ENCODE measurements at regions not wholly inside any gene's neighbourhood (a gene's known extent, or its start where the extent isn't known, plus 50 kb on each side); places are given as distances from the start of the nearest gene placed in this dataset.
"Not testable (repeated sequence)": the region's sequence is repeated elsewhere in the genome, so short reads cannot be mapped to it uniquely, and the experiment has no call there.

DNA sequence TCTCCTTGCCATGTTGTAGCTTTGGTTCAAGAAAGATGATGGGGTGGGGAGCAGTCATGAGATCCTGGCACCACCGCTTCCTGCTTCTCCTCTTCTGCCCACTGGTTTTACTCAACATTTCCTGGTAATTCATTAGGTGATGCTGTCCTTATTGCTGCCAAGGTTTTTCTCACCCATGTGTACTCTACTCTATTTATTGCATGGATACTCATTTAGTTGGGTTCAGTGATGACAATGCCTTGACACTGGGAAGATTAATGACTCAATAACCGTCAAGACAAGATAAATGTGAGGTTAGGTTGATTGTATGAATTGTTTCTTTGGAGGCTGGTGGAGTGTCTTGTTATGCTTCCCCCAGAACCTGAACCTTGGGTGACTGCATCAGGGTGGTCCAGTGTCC is 484.2 kb downstream of the SIPA1L2 start:
- BruUV-seq (replicated peaks), result no TSS peak
- Mint-ChIP-seq H3K4me3 (ENCODE audit: unreplicated experiment) (no peak overlapping the region), H3K4me1 (ENCODE audit: insufficient read depth, unreplicated experiment) (peaks cover 37% of the 10 kb centered on the region), H3K36me3 (ENCODE audit: insufficient read depth, unreplicated experiment) (no peaks in the 10 kb centered on the region), H3K27me3 (ENCODE audit: insufficient read depth, unreplicated experiment) (no peaks in the 10 kb centered on the region), H3K9me3 (ENCODE audit: unreplicated experiment) (peaks cover 9% of the 10 kb centered on the region), H3K27ac (ENCODE audit: low read depth, unreplicated experiment) (no peak overlapping the region)
- no peak for DNase-seq (ENCODE audit: unreplicated experiment)
- ChIA-PET POLR2A (no interaction called here), CTCF (no interaction called here)
- intact Hi-C loops (cut with micrococcal nuclease), result no loop called here
- TF ChIP-seq, protein P1, sequence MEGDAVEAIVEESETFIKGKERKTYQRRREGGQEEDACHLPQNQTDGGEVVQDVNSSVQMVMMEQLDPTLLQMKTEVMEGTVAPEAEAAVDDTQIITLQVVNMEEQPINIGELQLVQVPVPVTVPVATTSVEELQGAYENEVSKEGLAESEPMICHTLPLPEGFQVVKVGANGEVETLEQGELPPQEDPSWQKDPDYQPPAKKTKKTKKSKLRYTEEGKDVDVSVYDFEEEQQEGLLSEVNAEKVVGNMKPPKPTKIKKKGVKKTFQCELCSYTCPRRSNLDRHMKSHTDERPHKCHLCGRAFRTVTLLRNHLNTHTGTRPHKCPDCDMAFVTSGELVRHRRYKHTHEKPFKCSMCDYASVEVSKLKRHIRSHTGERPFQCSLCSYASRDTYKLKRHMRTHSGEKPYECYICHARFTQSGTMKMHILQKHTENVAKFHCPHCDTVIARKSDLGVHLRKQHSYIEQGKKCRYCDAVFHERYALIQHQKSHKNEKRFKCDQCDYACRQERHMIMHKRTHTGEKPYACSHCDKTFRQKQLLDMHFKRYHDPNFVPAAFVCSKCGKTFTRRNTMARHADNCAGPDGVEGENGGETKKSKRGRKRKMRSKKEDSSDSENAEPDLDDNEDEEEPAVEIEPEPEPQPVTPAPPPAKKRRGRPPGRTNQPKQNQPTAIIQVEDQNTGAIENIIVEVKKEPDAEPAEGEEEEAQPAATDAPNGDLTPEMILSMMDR (IDR thresholded peaks at IDR 0.05; ENCODE audit: unreplicated experiment), result no peak

DNA sequence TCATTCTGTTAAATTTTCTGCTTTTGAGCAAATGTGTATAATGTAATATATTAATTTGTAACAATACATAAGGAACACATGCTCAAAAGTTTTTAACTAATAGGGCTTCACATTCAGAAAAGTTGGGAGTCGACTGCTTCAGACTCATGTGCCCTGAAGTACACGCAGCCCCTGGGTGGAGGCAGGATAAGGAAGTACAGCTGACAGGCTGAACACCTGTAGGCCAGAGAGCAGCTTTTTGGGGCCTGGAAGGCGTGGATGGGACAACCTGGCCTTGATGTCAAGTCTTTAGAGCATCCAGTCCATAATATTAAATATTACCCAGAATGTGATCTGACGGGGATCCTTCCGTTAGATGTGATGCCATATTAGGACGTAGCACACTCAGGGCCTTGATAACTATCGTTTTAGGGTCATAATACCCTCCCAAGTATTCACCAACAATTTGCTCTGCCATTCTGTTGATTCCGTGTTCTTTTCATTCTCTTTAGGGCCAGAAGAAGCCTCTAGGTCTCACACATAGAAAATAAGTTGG is 485.2 kb downstream of the SIPA1L2 start:
- H3K36me3 Mint-ChIP-seq (ENCODE audit: insufficient read depth, unreplicated experiment), result no peaks in the 10 kb centered on the region

DNA sequence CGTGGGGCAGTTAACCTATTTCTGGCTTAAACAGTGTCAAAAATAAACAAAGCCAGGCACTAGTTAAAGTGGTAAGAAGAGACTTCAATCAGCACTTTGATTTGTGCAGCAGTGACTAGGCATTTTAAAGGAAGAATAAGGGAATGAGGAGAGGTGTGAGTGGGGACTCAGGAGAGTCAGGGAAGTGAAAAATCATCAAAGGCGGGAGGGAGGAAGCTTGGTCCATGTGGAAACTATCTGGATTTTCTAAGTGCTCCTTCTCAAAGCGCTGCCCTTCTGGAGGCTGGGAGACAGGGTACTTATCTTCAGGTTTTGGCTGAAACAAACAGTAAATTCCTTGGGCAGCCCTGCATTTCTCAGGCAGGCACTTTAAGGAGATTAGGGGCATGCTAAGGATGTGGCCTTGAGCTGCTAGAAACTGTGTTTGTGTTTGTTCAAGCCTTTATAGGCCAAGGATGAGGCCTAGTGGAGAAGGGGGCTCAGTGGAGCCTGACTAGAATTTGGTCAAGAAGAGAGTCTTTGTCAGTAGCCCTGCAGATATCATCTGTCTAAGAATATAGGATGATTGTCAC is 486.5 kb downstream of the SIPA1L2 start:
- POLR2A ChIA-PET, result interaction anchor here (0.6 to 2.9 kb wide), 7 partner anchors 12 to 367 kb away, joined by 3 to 31 read pairs (median 3); no protein-coding TSS in a partner anchor
- Mint-ChIP-seq H3K27me3 (ENCODE audit: insufficient read depth, unreplicated experiment) (no peaks in the 10 kb centered on the region), H3K27ac (ENCODE audit: low read depth, unreplicated experiment) (peak overlapping the region; percentile 82), H3K9me3 (ENCODE audit: unreplicated experiment) (peaks cover 9% of the 10 kb centered on the region), H3K36me3 (ENCODE audit: insufficient read depth, unreplicated experiment) (no peaks in the 10 kb centered on the region), H3K4me1 (ENCODE audit: insufficient read depth, unreplicated experiment) (peaks cover 28% of the 10 kb centered on the region), H3K4me3 (ENCODE audit: unreplicated experiment) (peak overlapping the region; percentile 36)
- DNase-seq (ENCODE audit: unreplicated experiment), result no peak
- TF ChIP-seq, protein P1 (IDR thresholded peaks at IDR 0.05; ENCODE audit: unreplicated experiment), result no peak
- no TSS peak for BruUV-seq (replicated peaks)
- CTCF ChIA-PET, result interaction anchor here (0.7 to 1.3 kb wide), 3 partner anchors 12 to 383 kb away, joined by 3 read pairs; no protein-coding TSS in a partner anchor
- intact Hi-C loops (cut with micrococcal nuclease), result no loop called here

More for the DNA sequence above, 485.2 kb downstream of the SIPA1L2 start:
- peaks cover 9% of the 10 kb centered on the region for H3K9me3 Mint-ChIP-seq (ENCODE audit: unreplicated experiment)
- no peak for DNase-seq (ENCODE audit: unreplicated experiment)
- no peaks in the 10 kb centered on the region for H3K27me3 Mint-ChIP-seq (ENCODE audit: insufficient read depth, unreplicated experiment)
- H3K4me1 Mint-ChIP-seq (ENCODE audit: insufficient read depth, unreplicated experiment), result peaks cover 33% of the 10 kb centered on the region
- peak overlapping the region; percentile 82 for H3K27ac Mint-ChIP-seq (ENCODE audit: low read depth, unreplicated experiment)
- intact Hi-C loops (cut with micrococcal nuclease), result no loop called here
- H3K4me3 Mint-ChIP-seq (ENCODE audit: unreplicated experiment), result no peak overlapping the region
- no TSS peak for BruUV-seq (replicated peaks)
- TF ChIP-seq, protein P1 (IDR thresholded peaks at IDR 0.05; ENCODE audit: unreplicated experiment), result no peak
- ChIA-PET CTCF (interaction anchor here (1.3 kb wide), 1 partner anchor 14 kb away, joined by 3 read pairs; no protein-coding TSS in a partner anchor), POLR2A (no interaction called here)

DNA sequence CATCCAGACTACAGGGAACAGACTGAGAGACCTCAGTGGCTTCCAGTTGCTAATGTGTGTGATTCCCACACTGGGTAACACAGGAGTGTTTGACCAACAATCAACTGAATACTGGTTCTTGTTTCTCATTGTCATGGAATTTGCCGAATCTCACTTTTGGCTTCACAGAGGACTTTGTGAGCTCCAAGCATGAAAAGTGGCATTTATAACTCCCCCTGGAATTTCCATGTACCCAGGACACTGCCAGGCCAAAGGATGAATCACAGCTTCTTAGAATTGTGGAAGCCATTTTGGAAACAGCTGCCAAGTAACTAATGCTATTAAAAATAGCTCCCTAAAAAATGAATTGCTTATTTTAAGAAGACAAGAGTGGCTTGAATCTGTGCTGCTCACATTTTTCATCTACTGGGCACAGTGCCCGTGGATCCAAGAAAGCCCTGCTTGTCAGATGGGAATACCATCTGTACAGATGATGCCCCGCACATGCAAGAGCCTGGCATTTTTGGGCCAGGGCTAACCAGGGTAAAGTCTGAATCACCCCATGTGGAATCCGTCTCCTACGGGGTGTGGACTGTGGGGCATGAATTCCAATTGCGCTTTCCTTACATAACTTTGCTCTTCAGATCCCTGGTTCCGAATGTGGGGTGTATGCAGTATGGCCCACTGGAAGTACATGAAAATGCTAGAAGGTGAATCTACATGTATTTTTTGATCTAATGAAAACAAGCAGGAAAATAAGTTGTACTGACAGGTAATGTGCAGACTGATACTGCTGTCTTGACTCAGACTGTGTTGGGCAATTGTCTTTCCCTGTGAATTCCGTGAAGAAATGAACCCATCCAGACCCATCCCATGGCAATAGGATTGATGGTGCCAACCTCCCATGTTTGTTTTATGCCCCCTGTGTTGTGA is 487.3 kb downstream of the SIPA1L2 start:
- intact Hi-C loops (cut with micrococcal nuclease), result loop anchor here (1.0 kb wide), 1 partner anchor 84 kb away; no protein-coding TSS in a partner anchor
- H3K27me3 Mint-ChIP-seq (ENCODE audit: insufficient read depth, unreplicated experiment), result no peaks in the 10 kb centered on the region
- H3K27ac Mint-ChIP-seq (ENCODE audit: low read depth, unreplicated experiment), result peak overlapping the region; percentile 82

DNA sequence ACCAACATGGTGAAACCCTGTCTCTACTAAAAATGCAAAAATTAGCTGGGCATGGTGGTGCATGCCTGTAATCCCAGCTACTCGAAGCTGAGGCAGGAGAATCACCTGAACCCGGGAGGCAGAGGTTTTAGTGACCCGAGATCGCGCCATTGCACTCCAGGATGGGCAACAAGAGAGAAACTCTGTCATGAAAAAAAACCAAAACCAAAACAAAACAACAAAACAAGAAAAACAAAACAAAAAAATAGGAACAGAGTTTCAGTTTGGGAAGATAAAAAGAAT is 488.8 kb downstream of the SIPA1L2 start:
- H3K4me3 Mint-ChIP-seq (ENCODE audit: unreplicated experiment); DNase-seq (ENCODE audit: unreplicated experiment); intact Hi-C loops (cut with micrococcal nuclease); H3K9me3 Mint-ChIP-seq (ENCODE audit: unreplicated experiment); H3K36me3 Mint-ChIP-seq (ENCODE audit: insufficient read depth, unreplicated experiment); H3K27me3 Mint-ChIP-seq (ENCODE audit: insufficient read depth, unreplicated experiment); BruUV-seq (replicated peaks): not testable (repeated sequence)
- ChIA-PET POLR2A (interaction anchor here (2.9 kb wide), 1 partner anchor 10 kb away, joined by 31 read pairs; no protein-coding TSS in a partner anchor), CTCF (interaction anchor here (0.6 kb wide), 1 partner anchor 81 kb away, joined by 4 read pairs; no protein-coding TSS in a partner anchor)
- Mint-ChIP-seq H3K4me1 (ENCODE audit: insufficient read depth, unreplicated experiment) (peaks cover 28% of the 10 kb centered on the region), H3K27ac (ENCODE audit: low read depth, unreplicated experiment) (peak overlapping the region; percentile 82)

More for the DNA sequence above, 487.3 kb downstream of the SIPA1L2 start:
- Mint-ChIP-seq H3K36me3 (ENCODE audit: insufficient read depth, unreplicated experiment) (no peaks in the 10 kb centered on the region), H3K4me3 (ENCODE audit: unreplicated experiment) (peak overlapping the region; percentile 36), H3K9me3 (ENCODE audit: unreplicated experiment) (peaks cover 9% of the 10 kb centered on the region), H3K4me1 (ENCODE audit: insufficient read depth, unreplicated experiment) (peaks cover 28% of the 10 kb centered on the region)
- DNase-seq (ENCODE audit: unreplicated experiment), result peak; percentile 98
- POLR2A ChIA-PET, result interaction anchor here (0.6 to 2.9 kb wide), 21 partner anchors 10 to 908 kb away, joined by 3 to 31 read pairs (median 4); no protein-coding TSS in a partner anchor
- TF ChIP-seq, protein P1 (IDR thresholded peaks at IDR 0.05; ENCODE audit: unreplicated experiment), result no peak
- CTCF ChIA-PET, result interaction anchor here (0.7 to 1.3 kb wide), 3 partner anchors 211 to 384 kb away, joined by 3 read pairs; no protein-coding TSS in a partner anchor
- TSS peak; percentile 24 for BruUV-seq (replicated peaks)

Measured in MCF 10A (cell line).